Uterus (tissue), 2 donors: ENCODE measurements at regions not wholly inside any gene's neighbourhood (a gene's known extent, or its start where the extent isn't known, plus 50 kb on each side); places are given as distances from the start of the nearest gene placed in this dataset.

Source experiments
- CTCF ChIP-seq, 4 experiments: fragments of 200-600 bp in 2 of 4; fragments of 450-650 bp in 2 of 4; sonication (generic) in 2 of 4; IDR thresholded peaks; one replicate each; pipeline ENCODE4 v1.5.1; 2016 to 2019; ENCODE audit warnings: antibody characterized with exemption in 4 of 4, mild to moderate bottlenecking in 2 of 4, moderate library complexity in 1 of 4
- POLR2A ChIP-seq, 2 donors: fragments of 450-650 bp; IDR thresholded peaks; one replicate each; pipeline ENCODE4 v1.6.1; 2016; ENCODE audit warnings: antibody characterized with exemption in 2 of 2, mild to moderate bottlenecking in 1 of 2, moderate library complexity in 1 of 2

DNA sequence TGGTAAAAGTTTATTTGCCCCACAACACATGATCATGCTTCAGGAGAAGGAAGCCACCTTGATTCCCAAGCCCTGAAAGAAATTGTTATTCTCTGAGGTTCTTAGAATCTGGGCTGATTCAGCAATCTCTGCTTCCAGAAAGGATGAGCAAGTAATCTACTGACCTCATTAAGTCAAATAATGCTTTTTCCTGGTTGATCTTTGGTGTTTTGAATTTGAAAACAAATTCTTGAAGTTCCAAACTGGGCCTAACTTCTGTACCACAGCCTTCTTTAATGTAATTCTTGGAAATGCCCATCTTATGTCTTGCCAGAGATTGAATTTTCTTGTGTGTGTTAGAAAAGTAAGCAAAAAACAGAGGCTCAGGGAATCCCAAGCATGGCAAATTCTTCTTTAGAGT, 319.2 kb upstream of the DDHD1 start:
- TF ChIP-seq CTCF (IDR thresholded peaks at IDR 0.05): no peak
- no peak for TF ChIP-seq POLR2A (IDR thresholded peaks at IDR 0.05)
